ENCODE measurements at regions not wholly inside any gene's neighbourhood (a gene's known extent, or its start where the extent isn't known, plus 50 kb on each side); places are given as distances from the start of the nearest gene placed in this dataset.

DNA sequence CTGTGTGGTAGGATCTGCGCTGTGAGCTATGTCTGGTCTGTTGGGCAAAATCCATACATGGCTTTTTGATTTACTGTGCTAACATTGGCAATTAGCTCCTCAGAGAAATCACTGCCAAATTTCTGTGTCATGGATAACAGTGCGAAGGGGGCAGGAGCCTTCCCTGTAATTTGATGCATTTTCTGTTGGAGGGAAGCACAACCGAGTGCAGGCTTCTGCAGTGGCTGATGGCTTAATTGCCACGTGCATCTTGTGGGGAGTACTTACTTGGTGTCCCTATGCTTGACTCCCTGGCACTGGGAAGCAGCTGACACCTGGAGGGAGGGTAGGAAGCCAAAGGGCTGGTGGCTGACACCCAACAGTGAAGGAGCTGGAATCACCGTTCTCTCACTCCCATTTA lies 99.3 kb upstream of the PROKR2 start:
- 85% methylated on average over 4 of the region's 5 CpGs for WGBS (ENCODE audit: insufficient coverage)

DNA sequence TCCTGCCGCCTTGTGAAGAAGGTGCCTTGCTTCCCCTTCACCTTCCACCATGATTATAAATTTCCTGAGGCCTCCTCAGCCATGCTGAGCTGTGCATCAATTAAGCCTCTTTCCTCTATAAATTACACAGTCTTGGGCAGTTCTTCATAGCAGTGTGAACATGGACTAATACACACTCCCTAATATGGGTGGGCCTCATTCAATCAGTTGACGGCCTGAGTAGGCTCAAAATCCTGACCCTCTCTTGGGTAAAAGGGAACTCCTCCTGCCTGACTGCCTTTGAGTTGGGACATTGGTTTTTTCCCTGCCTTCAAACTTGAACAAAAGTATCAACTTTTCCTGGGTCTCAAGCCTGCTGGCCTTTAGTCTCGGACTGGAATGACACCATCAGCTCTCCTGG lies 96.6 kb upstream of the PROKR2 start:
- no peaks in the 10 kb centered on the region for H3K36me3 ChIP-seq (replicated peaks in 1 of 2; ENCODE audit: control insufficient read depth in 1 of 2, insufficient read depth in 2 of 2, low read length in 2 of 2)
- 100% methylated on average over 1 of the region's 3 CpGs for WGBS (ENCODE audit: insufficient coverage)
- H3K4me2 ChIP-seq (replicated peaks; ENCODE audit: extremely low read depth, low read length, poor library complexity, severe bottlenecking) = no peak overlapping the region
- no peaks in the 10 kb centered on the region for H4K20me1 ChIP-seq (ENCODE audit: insufficient read depth, low read length)
- no peak for DNase-seq
- H3K27me3 ChIP-seq (ENCODE audit: control insufficient read depth in 2 of 2, insufficient read depth in 2 of 2, low read length in 2 of 2) = peaks cover 0 to 2% of the 10 kb centered on the region in 2 donors
- peaks cover 0 to 9% (median 3%) of the 10 kb centered on the region in 7 donors for H3K9me3 Mint-ChIP-seq
- H3K4me1 ChIP-seq (ENCODE audit: control insufficient read depth in 1 of 2, insufficient read depth in 2 of 2, low read length in 2 of 2) = no peaks in the 10 kb centered on the region
- no peak overlapping the region for H2AFZ ChIP-seq (ENCODE audit: insufficient read depth, low read depth, low read length, poor library complexity, severe bottlenecking)
- no peaks in the 10 kb centered on the region for H3K4me1 Mint-ChIP-seq
- no peaks in the 10 kb centered on the region for H3K36me3 Mint-ChIP-seq
- no peak overlapping the region for H3K4me3 Mint-ChIP-seq
- H3K9me3 ChIP-seq (replicated peaks in 1 of 2; ENCODE audit: control insufficient read depth in 1 of 2, insufficient read depth in 1 of 2, low read length in 2 of 2) = no peaks in the 10 kb centered on the region
- H3K9ac ChIP-seq (ENCODE audit: insufficient read depth, low read length, poor library complexity, severe bottlenecking) = no peak overlapping the region
- H3K27me3 Mint-ChIP-seq (ENCODE audit: low read depth in 3 of 3) = peaks cover 0 to 4% (median 0%) of the 10 kb centered on the region in 3 donors
- H3K4me3 ChIP-seq (replicated peaks in 1 of 3; ENCODE audit: low read depth in 2 of 3, low read length in 3 of 3) = no peak overlapping the region
- H3K27ac Mint-ChIP-seq = no peak overlapping the region
- intact Hi-C loops (cut with micrococcal nuclease) = no loop called here
- H3K27ac ChIP-seq (ENCODE audit: low read depth in 1 of 2, low read length in 2 of 2) = no peak overlapping the region
- H3K79me2 ChIP-seq (ENCODE audit: insufficient read depth, low read length) = no peaks in the 10 kb centered on the region
- TF ChIP-seq, protein P1, sequence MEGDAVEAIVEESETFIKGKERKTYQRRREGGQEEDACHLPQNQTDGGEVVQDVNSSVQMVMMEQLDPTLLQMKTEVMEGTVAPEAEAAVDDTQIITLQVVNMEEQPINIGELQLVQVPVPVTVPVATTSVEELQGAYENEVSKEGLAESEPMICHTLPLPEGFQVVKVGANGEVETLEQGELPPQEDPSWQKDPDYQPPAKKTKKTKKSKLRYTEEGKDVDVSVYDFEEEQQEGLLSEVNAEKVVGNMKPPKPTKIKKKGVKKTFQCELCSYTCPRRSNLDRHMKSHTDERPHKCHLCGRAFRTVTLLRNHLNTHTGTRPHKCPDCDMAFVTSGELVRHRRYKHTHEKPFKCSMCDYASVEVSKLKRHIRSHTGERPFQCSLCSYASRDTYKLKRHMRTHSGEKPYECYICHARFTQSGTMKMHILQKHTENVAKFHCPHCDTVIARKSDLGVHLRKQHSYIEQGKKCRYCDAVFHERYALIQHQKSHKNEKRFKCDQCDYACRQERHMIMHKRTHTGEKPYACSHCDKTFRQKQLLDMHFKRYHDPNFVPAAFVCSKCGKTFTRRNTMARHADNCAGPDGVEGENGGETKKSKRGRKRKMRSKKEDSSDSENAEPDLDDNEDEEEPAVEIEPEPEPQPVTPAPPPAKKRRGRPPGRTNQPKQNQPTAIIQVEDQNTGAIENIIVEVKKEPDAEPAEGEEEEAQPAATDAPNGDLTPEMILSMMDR (IDR thresholded peaks at IDR 0.05) = no peak

More for the DNA sequence above, 99.3 kb upstream of the PROKR2 start:
- H3K4me1 ChIP-seq (ENCODE audit: control insufficient read depth in 1 of 2, insufficient read depth in 2 of 2, low read length in 2 of 2) = no peaks in the 10 kb centered on the region
- no peak overlapping the region for H3K4me3 Mint-ChIP-seq
- peaks cover 2 to 17% (median 3%) of the 10 kb centered on the region in 7 donors for H3K9me3 Mint-ChIP-seq
- no peaks in the 10 kb centered on the region for H4K20me1 ChIP-seq (ENCODE audit: insufficient read depth, low read length)
- H3K4me2 ChIP-seq (replicated peaks; ENCODE audit: extremely low read depth, low read length, poor library complexity, severe bottlenecking) = no peak overlapping the region
- H3K79me2 ChIP-seq (ENCODE audit: insufficient read depth, low read length) = no peaks in the 10 kb centered on the region
- H3K36me3 ChIP-seq (replicated peaks in 1 of 2; ENCODE audit: control insufficient read depth in 1 of 2, insufficient read depth in 2 of 2, low read length in 2 of 2) = no peaks in the 10 kb centered on the region
- H3K4me3 ChIP-seq (replicated peaks in 1 of 3; ENCODE audit: low read depth in 2 of 3, low read length in 3 of 3) = no peak overlapping the region
- peaks cover 0 to 3% (median 0%) of the 10 kb centered on the region in 3 donors for H3K27me3 Mint-ChIP-seq (ENCODE audit: low read depth in 3 of 3)
- no peaks in the 10 kb centered on the region for H3K27me3 ChIP-seq (ENCODE audit: control insufficient read depth in 2 of 2, insufficient read depth in 2 of 2, low read length in 2 of 2)
- no peaks in the 10 kb centered on the region for H3K36me3 Mint-ChIP-seq
- no peak overlapping the region for H3K9ac ChIP-seq (ENCODE audit: insufficient read depth, low read length, poor library complexity, severe bottlenecking)
- intact Hi-C loops (cut with micrococcal nuclease) = no loop called here
- H3K4me1 Mint-ChIP-seq = no peaks in the 10 kb centered on the region
- no peak overlapping the region for H3K27ac ChIP-seq (ENCODE audit: low read depth in 1 of 2, low read length in 2 of 2)
- peaks cover 0 to 2% of the 10 kb centered on the region in 2 donors for H3K9me3 ChIP-seq (replicated peaks in 1 of 2; ENCODE audit: control insufficient read depth in 1 of 2, insufficient read depth in 1 of 2, low read length in 2 of 2)
- H2AFZ ChIP-seq (ENCODE audit: insufficient read depth, low read depth, low read length, poor library complexity, severe bottlenecking) = no peak overlapping the region
- no peak overlapping the region for H3K27ac Mint-ChIP-seq
- no peak for DNase-seq
- TF ChIP-seq, protein P1 (IDR thresholded peaks at IDR 0.05) = no peak
